Common myeloid progenitor, CD34-positive (primary cell): ENCODE measurements at regions not wholly inside any gene's neighbourhood (a gene's known extent, or its start where the extent isn't known, plus 50 kb on each side); places are given as distances from the start of the nearest gene placed in this dataset.

Experiments used
- CTCF ChIA-PET: fragments of 350-600 bp; sonication (Branson Sonifier 250); formaldehyde crosslinking; loops from one replicate; lab custom pipeline; 2021; ENCODE audit warnings: antibody characterized with exemption; lab: Charles Lee
- POLR2A ChIA-PET: fragments of 350-600 bp; sonication (Branson Sonifier 250); formaldehyde crosslinking; loops from one replicate; lab custom pipeline; 2021; ENCODE audit warnings: antibody characterized with exemption; lab: Charles Lee
- DNase-seq, 3 donors: peaks; one replicate each; pipeline versions ENCODE4 v3.0.0 to v3.0.0-alpha.2; 2013
- H3K27ac ChIP-seq, 2 experiments: 1 replicate in 1 of 2; 2 replicates in 1 of 2; pipeline ENCODE4 v1.7.0; 2013; ENCODE audit warnings: inconsistent platforms in 2 of 2, low read length in 2 of 2, mild to moderate bottlenecking in 2 of 2, low read depth in 1 of 2, moderate library complexity in 1 of 2; ENCODE audit not compliant: severe bottlenecking in 2 of 2, insufficient read depth in 1 of 2, poor library complexity in 1 of 2
- H3K27me3 ChIP-seq, 5 experiments: replicated peaks in 2 of 5; 1 replicate in 3 of 5; 2 replicates in 2 of 5; pipeline versions ENCODE4 v1.6.1 to v1.7.0; 2013; ENCODE audit warnings: low read length in 4 of 5, mild to moderate bottlenecking in 2 of 5, moderate library complexity in 2 of 5, inconsistent platforms in 1 of 5; ENCODE audit not compliant: insufficient read depth in 5 of 5, control insufficient read depth in 4 of 5
- H3K36me3 ChIP-seq, 4 experiments: 1 replicate in 2 of 4; 2 replicates in 2 of 4; pipeline versions ENCODE4 v1.6.1 to v1.7.0; 2013; ENCODE audit warnings: low read length in 3 of 4, control low read depth in 1 of 4, mild to moderate bottlenecking in 1 of 4; ENCODE audit not compliant: control insufficient read depth in 4 of 4, insufficient read depth in 4 of 4
- H3K4me1 ChIP-seq, 4 experiments: 1 replicate in 3 of 4; 2 replicates in 1 of 4; pipeline versions ENCODE4 v1.6.1 to v1.7.1; 2013; ENCODE audit warnings: low read length in 3 of 4, mild to moderate bottlenecking in 3 of 4, control low read depth in 1 of 4, inconsistent platforms in 1 of 4, moderate library complexity in 1 of 4; ENCODE audit not compliant: control insufficient read depth in 4 of 4, insufficient read depth in 4 of 4; ENCODE audit errors: control extremely low read depth in 1 of 4
- H3K4me3 ChIP-seq, 7 experiments: 1 replicate in 4 of 7; 2 replicates in 3 of 7; pipeline versions ENCODE4 v1.5.1 to v1.7.0; 2013; ENCODE audit warnings: mild to moderate bottlenecking in 7 of 7, low read length in 6 of 7, moderate library complexity in 6 of 7, inconsistent platforms in 2 of 7, low read depth in 2 of 7, control low read depth in 1 of 7; ENCODE audit not compliant: insufficient read depth in 4 of 7, control insufficient read depth in 1 of 7; ENCODE audit errors: extremely low read depth in 1 of 7
- H3K9me3 ChIP-seq, 5 experiments: 1 replicate in 4 of 5; 2 replicates in 1 of 5; pipeline versions ENCODE4 v1.6.1 to v1.7.1; 2013; ENCODE audit warnings: low read length in 4 of 5, mild to moderate bottlenecking in 2 of 5, inconsistent platforms in 1 of 5, low read depth in 1 of 5, moderate library complexity in 1 of 5; ENCODE audit not compliant: control insufficient read depth in 4 of 5, insufficient read depth in 2 of 5; ENCODE audit errors: control extremely low read depth in 1 of 5
- WGBS: methylation state at CpG from one replicate; pipeline ENCODE4 v1.1.5; 2013; ENCODE audit not compliant: insufficient coverage; 5-methylcytosine and 5-hydroxymethylcytosine counted together

DNA sequence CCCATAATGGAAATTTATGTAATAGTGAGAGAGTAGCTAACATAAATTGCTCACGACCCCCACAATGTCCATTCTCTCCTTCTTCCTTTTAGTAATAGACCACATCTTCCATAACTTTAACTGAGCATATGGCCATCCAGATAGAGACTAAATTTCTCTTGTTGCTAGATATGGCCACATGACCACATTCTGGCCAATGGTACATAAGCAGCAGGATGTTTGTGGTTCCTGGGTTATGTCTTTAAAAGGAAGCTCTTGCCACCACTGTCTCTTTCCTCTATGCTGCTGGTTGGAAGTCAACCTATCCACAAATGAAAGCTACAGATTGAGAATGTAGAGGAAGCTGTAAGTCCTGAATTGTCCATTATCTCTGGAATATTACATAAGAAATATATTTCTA, 59.7 kb upstream of the NPHP3 start:
- Histone ChIP-seq H3K36me3 (no peaks in the 10 kb centered on the region), H3K4me3 (no peak overlapping the region), H3K9me3 (no peaks in the 10 kb centered on the region), H3K27ac (no peak overlapping the region), H3K4me1 (no peaks in the 10 kb centered on the region), H3K27me3 (no peaks in the 10 kb centered on the region)
- ChIA-PET POLR2A (no interaction called here), CTCF (no interaction called here)
- DNase-seq, result no peak
- 100% methylated on average over 1 of the region's 1 CpG for WGBS

DNA sequence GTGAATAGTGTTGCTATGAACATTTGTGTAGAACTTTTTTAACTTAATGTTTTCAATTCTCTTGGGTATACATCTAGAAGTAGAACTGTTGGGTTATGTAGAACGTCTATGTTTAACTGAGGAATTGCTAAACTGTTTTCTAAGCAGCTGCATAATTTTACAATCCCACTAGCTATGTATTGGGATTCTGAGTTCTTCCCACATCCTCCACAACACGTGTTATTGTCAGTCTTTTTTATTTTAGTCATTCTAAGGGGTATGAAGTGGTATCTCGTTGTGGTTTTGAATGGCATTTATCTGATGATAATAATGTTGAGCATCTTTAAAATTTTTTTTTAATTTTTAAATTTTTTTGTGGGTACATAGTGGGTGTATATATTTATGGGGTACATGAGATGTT, 55.0 kb upstream of the NPHP3 start:
- no peak overlapping the region for H3K4me3 ChIP-seq
- H3K36me3 ChIP-seq, result no peaks in the 10 kb centered on the region
- no peak overlapping the region for H3K27ac ChIP-seq
- no peaks in the 10 kb centered on the region for H3K9me3 ChIP-seq
- ChIA-PET POLR2A (no interaction called here), CTCF (no interaction called here)
- H3K27me3 ChIP-seq, result no peaks in the 10 kb centered on the region
- H3K4me1 ChIP-seq, result no peaks in the 10 kb centered on the region
- no peak for DNase-seq
- WGBS, result no CpG with 5 or more reads among the region's 3 CpGs

DNA sequence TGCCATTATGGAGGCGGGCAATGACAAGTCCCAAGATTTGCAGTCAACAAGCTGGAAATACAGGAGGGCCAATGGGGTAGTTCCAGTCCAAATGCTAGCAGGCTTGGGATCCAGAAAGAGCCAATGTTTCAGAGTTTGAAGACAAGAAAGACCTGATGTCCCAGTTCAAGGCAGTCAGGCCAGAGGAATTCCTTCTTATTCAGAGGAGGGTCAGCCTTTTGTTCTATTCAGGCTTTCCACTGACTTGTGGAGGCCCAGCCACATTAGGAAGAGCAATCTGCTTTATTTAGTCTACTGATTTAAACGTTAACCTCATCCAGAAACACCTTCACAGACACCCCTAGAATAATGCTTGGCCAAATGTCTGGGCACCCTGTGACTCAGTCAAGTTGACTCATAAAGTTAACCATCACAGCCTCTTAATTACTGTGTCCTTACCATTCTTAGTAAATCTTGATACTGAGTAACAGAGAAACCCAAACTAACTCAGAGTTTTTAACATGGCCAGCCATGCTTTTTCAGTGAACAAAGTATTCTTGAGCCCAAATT, 50.9 kb upstream of the NPHP3 start:
- ChIA-PET POLR2A (no interaction called here), CTCF (no interaction called here)
- whole genome bisulfite sequencing, result 100% methylated on average over 2 of the region's 2 CpGs
- DNase-seq, result no peak
- no peak overlapping the region for H3K4me3 ChIP-seq
- no peaks in the 10 kb centered on the region for H3K9me3 ChIP-seq
- no peak overlapping the region for H3K27ac ChIP-seq
- no peaks in the 10 kb centered on the region for H3K36me3 ChIP-seq
- no peaks in the 10 kb centered on the region for H3K27me3 ChIP-seq
- no peaks in the 10 kb centered on the region for H3K4me1 ChIP-seq

DNA sequence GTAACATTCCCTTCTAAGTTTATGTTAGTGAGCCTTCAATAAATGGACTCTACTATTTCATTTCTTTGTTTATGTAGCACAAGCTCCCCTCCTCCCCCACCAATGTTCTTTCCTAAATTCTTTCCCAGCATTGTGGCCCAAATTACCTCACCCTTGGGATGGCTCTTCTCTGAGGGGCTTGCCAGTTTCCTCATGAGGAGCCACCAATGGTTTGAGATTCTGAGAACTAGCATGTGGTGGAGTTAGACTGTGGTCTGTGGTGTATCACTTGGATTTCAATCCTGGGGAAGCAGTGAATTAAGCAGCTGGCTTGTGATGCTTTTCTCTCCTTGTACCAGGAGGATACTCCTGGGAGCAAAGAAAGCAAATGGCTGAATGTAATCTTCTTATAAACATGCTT, 50.0 kb upstream of the NPHP3 start:
- ChIA-PET POLR2A (no interaction called here), CTCF (no interaction called here)
- Histone ChIP-seq H3K36me3 (no peaks in the 10 kb centered on the region), H3K4me1 (no peaks in the 10 kb centered on the region), H3K27ac (no peak overlapping the region), H3K9me3 (no peaks in the 10 kb centered on the region), H3K27me3 (no peaks in the 10 kb centered on the region), H3K4me3 (no peak overlapping the region)
- no peak for DNase-seq
